HCT116 (cell line): ENCODE measurements at regions not wholly inside any gene's neighbourhood (a gene's known extent, or its start where the extent isn't known, plus 50 kb on each side); places are given as distances from the start of the nearest gene placed in this dataset.
"Not testable (repeated sequence)": the region's sequence is repeated elsewhere in the genome, so short reads cannot be mapped to it uniquely, and the experiment has no call there.

ENCODE experiments used
- ATAC-seq: fragments of 200-7000 bp; cut with Tn5 transposase; 2 replicates; pipeline ENCODE4 v1.9.1; 2020; ENCODE audit warnings: mild to moderate bottlenecking, moderate library complexity
- BruUV-seq: library from RNA; stranded (reverse); fragments of 400-500 nt; replicated peaks from 2 replicates; lab custom pipeline; 2021; lab: Mats Ljungman, UMichigan
- CTCF ChIA-PET: fragments of 300-600 bp; sonication (Branson Sonifier 250); formaldehyde crosslinking; loops from one replicate; lab custom pipeline; 2021; ENCODE audit warnings: antibody characterized with exemption; lab: Charles Lee
- POLR2A ChIA-PET: fragments of 300-600, 350-600 bp; sonication (Branson Sonifier 250); formaldehyde crosslinking; loops from one replicate; lab custom pipeline; 2021; ENCODE audit warnings: antibody characterized with exemption; lab: Charles Lee
- RAD21 ChIA-PET, 2 experiments: fragments of 300-600 bp; sonication (Branson Sonifier 250); formaldehyde crosslinking; loops; one replicate each; lab custom pipeline; 2023; ENCODE audit warnings: low total read pairs in 2 of 2; ENCODE audit not compliant: uncharacterized antibody in 2 of 2, unreplicated experiment in 2 of 2, low non-redundant PET in 1 of 2; lab: Charles Lee
- DNase-seq: peaks from one replicate; pipeline ENCODE4 v3.0.0-alpha.2; 2010; ENCODE audit warnings: low read depth, low spot score
- H2AFZ ChIP-seq: fragments of 200-600 bp; shearing (Covaris generic), sonication (generic); 2 replicates; pipeline ENCODE4 v1.6.1; 2017; ENCODE audit warnings: low read depth, mixed run types, mixed read lengths, antibody characterized with exemption, low read length; ENCODE audit not compliant: poor library complexity, severe bottlenecking
- H3K27ac ChIP-seq: 2 replicates; pipeline ENCODE4 v1.5.1; 2012; ENCODE audit warnings: low read depth, low read length
- H3K27me3 ChIP-seq: fragments of 200-600 bp; sonication (generic); 2 replicates; pipeline ENCODE4 v1.6.1; 2016; ENCODE audit warnings: mixed run types, low read length, mixed read lengths; ENCODE audit not compliant: insufficient read depth
- H3K36me3 ChIP-seq, 2 experiments: fragments of 200-500 bp in 1 of 2; fragments of 200-600 bp in 1 of 2; sonication (Bioruptor generic) in 1 of 2; sonication (generic) in 1 of 2; 2 replicates each; pipeline versions ENCODE4 v1.5.1 to v1.6.1; 2014 to 2016; ENCODE audit warnings: low read length in 2 of 2, inconsistent platforms in 1 of 2, mixed read lengths in 1 of 2, mixed run types in 1 of 2; ENCODE audit not compliant: insufficient read depth in 2 of 2, control insufficient read depth in 1 of 2
- H3K4me1 ChIP-seq, 2 experiments: fragments of 200-600 bp in 1 of 2; sonication (generic) in 1 of 2; 2 replicates each; pipeline versions ENCODE4 v1.5.1 to v1.6.1; 2012 to 2017; ENCODE audit warnings: low read length in 2 of 2, inconsistent platforms in 1 of 2, mild to moderate bottlenecking in 1 of 2, mixed read lengths in 1 of 2, mixed run types in 1 of 2, moderate library complexity in 1 of 2; ENCODE audit not compliant: insufficient read depth in 2 of 2, control insufficient read depth in 1 of 2
- H3K4me2 ChIP-seq: fragments of 200-600 bp; sonication (generic); 2 replicates; pipeline ENCODE4 v1.6.1; 2017; ENCODE audit warnings: mixed run types, low read length, mixed read lengths
- H3K4me3 ChIP-seq, 2 experiments: fragments of 200-600 bp in 1 of 2; sonication (generic) in 1 of 2; replicated peaks in 1 of 2; 2 replicates each; pipeline ENCODE4 v1.5.1; 2011 to 2016; ENCODE audit warnings: low read length in 2 of 2, control low read depth in 1 of 2, low read depth in 1 of 2, mild to moderate bottlenecking in 1 of 2, mixed read lengths in 1 of 2, mixed run types in 1 of 2
- H3K79me2 ChIP-seq: fragments of 200-600 bp; sonication (generic); 2 replicates; pipeline ENCODE4 v1.6.1; 2017; ENCODE audit warnings: mild to moderate bottlenecking, mixed run types, low read length, moderate library complexity, mixed read lengths; ENCODE audit not compliant: insufficient read depth
- H3K9ac ChIP-seq: fragments of 200-600 bp; sonication (generic); 2 replicates; pipeline ENCODE4 v1.6.1; 2016; ENCODE audit warnings: low read length, mixed read lengths
- H3K9me2 ChIP-seq: fragments of 200-600 bp; sonication (generic), shearing (Covaris generic); 2 replicates; pipeline ENCODE4 v1.6.1; 2017; ENCODE audit warnings: mixed run types, mild to moderate bottlenecking, moderate library complexity; ENCODE audit not compliant: insufficient read depth
- H3K9me3 ChIP-seq, 2 experiments: fragments of 200-500 bp in 1 of 2; fragments of 200-600 bp in 1 of 2; sonication (Bioruptor generic) in 1 of 2; sonication (generic) in 1 of 2; 2 replicates each; pipeline ENCODE4 v1.6.1; 2014 to 2017; ENCODE audit warnings: low read length in 2 of 2, mixed read lengths in 2 of 2, inconsistent platforms in 1 of 2, low read depth in 1 of 2, mild to moderate bottlenecking in 1 of 2, mixed run types in 1 of 2, moderate library complexity in 1 of 2; ENCODE audit not compliant: control insufficient read depth in 1 of 2, insufficient read depth in 1 of 2
- H4K20me1 ChIP-seq: fragments of 200-600 bp; sonication (generic), shearing (Covaris generic); 2 replicates; pipeline ENCODE4 v1.6.1; 2017; ENCODE audit warnings: mixed run types, mild to moderate bottlenecking, moderate library complexity; ENCODE audit not compliant: insufficient read depth
- FOSL1 ChIP-seq: IDR thresholded peaks from 2 replicates; pipeline ENCODE4 v1.6.1; 2012; ENCODE audit warnings: low read depth
- RAD21 ChIP-seq: IDR thresholded peaks from 2 replicates; pipeline ENCODE4 v1.6.1; 2012; ENCODE audit warnings: low read depth, mild to moderate bottlenecking
- SP1 ChIP-seq: IDR thresholded peaks from 2 replicates; pipeline ENCODE4 v1.6.1; 2012; ENCODE audit warnings: low read depth
- intact Hi-C: fragments of 100-400 bp; cut with micrococcal nuclease; formaldehyde crosslinking; loops from 2 replicates; pipeline ENCODE4 v1.10.0; 2022
- TF ChIP-seq, protein P1 (sequence below), 3 experiments: fragments of 200-600 bp in 1 of 3; sonication (generic) in 1 of 3; IDR thresholded peaks in 2 of 3; conservative IDR thresholded peaks in 1 of 3; 2 replicates each; pipeline ENCODE4 v1.5.1; 2012 to 2017; ENCODE audit warnings: low read depth in 2 of 3, low read length in 2 of 3, antibody characterized with exemption in 1 of 3, borderline replicate concordance in 1 of 3, control low read depth in 1 of 3, mild to moderate bottlenecking in 1 of 3, mixed read lengths in 1 of 3, mixed run types in 1 of 3, moderate library complexity in 1 of 3; ENCODE audit not compliant: insufficient read depth in 1 of 3

DNA sequence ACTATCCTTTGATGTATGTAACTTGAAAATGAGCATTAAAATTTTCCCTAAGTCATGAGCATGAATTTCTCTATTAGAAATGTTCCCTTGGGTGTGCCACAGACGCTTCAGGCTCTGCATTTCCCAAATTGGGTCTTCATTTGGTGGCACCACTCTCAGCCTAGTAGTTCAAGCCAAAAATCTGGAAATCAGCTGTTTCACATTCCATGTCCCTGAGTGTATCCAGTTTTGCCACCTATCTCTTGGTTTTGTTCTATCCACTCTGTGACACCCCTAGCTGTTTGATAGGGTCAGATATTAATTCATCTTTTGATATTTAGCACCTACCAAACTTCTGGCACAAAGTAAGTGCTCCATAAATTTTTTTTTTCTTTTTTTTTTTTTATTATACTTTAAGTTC, 89.5 kb upstream of the DPH5 start:
- Histone ChIP-seq H3K9ac (no peak overlapping the region), H3K4me1 (no peaks in the 10 kb centered on the region), H3K27ac (no peak overlapping the region), H4K20me1 (no peaks in the 10 kb centered on the region), H3K9me3 (no peaks in the 10 kb centered on the region), H3K9me2 (no peaks in the 10 kb centered on the region), H3K27me3 (no peaks in the 10 kb centered on the region), H3K4me3 (no peak overlapping the region), H3K79me2 (no peaks in the 10 kb centered on the region), H3K4me2 (no peak overlapping the region), H3K36me3 (no peaks in the 10 kb centered on the region), H2AFZ (no peak overlapping the region)
- no TSS peak for BruUV-seq
- ChIA-PET RAD21 (no interaction called here), CTCF (no interaction called here), POLR2A (interaction anchor here (1.5 kb wide), 1 partner anchor 12 kb away, joined by 3 read pairs; no protein-coding TSS in a partner anchor)
- no peak for ATAC-seq
- intact Hi-C loops = no loop called here
- no peak for DNase-seq
- TF ChIP-seq, protein P1, sequence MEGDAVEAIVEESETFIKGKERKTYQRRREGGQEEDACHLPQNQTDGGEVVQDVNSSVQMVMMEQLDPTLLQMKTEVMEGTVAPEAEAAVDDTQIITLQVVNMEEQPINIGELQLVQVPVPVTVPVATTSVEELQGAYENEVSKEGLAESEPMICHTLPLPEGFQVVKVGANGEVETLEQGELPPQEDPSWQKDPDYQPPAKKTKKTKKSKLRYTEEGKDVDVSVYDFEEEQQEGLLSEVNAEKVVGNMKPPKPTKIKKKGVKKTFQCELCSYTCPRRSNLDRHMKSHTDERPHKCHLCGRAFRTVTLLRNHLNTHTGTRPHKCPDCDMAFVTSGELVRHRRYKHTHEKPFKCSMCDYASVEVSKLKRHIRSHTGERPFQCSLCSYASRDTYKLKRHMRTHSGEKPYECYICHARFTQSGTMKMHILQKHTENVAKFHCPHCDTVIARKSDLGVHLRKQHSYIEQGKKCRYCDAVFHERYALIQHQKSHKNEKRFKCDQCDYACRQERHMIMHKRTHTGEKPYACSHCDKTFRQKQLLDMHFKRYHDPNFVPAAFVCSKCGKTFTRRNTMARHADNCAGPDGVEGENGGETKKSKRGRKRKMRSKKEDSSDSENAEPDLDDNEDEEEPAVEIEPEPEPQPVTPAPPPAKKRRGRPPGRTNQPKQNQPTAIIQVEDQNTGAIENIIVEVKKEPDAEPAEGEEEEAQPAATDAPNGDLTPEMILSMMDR (IDR thresholded peaks at IDR 0.05 in 2 of 3, conservative IDR thresholded peaks at IDR 0.05 in 1 of 3; ENCODE audit: borderline replicate concordance in 1 of 3, insufficient read depth in 1 of 3, low read depth in 2 of 3, low read length in 2 of 3) = no peak
- TF ChIP-seq FOSL1 (no peak), SP1 (no peak), RAD21 (no peak)
- TF ChIP-seq, all 23 proteins: peak for 0

DNA sequence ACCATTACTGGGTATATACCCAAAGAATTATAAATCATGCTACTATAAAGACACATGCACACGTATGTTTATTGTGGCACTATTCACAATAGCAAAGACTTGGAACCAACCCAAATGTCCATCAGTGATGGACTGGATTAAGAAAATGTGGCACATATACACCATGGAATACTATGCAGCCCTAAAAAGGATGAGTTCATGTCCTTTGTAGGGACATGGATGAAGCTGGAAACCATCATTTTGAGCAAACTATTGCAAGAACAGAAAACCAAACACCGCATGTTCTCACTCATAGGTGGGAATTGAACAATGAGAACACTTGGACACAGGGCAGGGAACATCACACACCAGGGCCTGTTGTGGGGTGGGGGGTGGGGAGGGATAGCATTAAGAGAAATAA, 88.5 kb upstream of the DPH5 start:
- H3K27me3 ChIP-seq, H4K20me1 ChIP-seq, DNase-seq, ATAC-seq, H3K9me2 ChIP-seq, H2AFZ ChIP-seq, RAD21 ChIA-PET, H3K27ac ChIP-seq, intact Hi-C loops, H3K9ac ChIP-seq, H3K4me3 ChIP-seq, H3K9me3 ChIP-seq, CTCF ChIA-PET, BruUV-seq, H3K36me3 ChIP-seq, POLR2A ChIA-PET, H3K4me2 ChIP-seq, H3K79me2 ChIP-seq, H3K4me1 ChIP-seq: not testable (repeated sequence)
